ENCODE measurements at regions not wholly inside any gene's neighbourhood (a gene's known extent, or its start where the extent isn't known, plus 50 kb on each side); places are given as distances from the start of the nearest gene placed in this dataset.

GRCh38 chr12:92324849-92325500 lies 179.3 kb upstream of the BTG1 start:
- TF ChIP-seq RXRA (IDR thresholded peaks at IDR 0.05; ENCODE audit: borderline replicate concordance, low read depth) (no peak), CTCF (IDR thresholded peaks at IDR 0.05) (no peak), POLR2AphosphoS5 (IDR thresholded peaks at IDR 0.05; ENCODE audit: low read depth, low read length) (no peak), IRF3 (IDR thresholded peaks at IDR 0.05; ENCODE audit: low read depth, low read length) (no peak), EP300 (IDR thresholded peaks at IDR 0.05; ENCODE audit: borderline replicate concordance in 1 of 2, low read depth in 1 of 2, low read length in 1 of 2) (no peak), EZH2phosphoT487 (IDR thresholded peaks at IDR 0.05; ENCODE audit: borderline replicate concordance, low read depth) (no peak), NFIC (IDR thresholded peaks at IDR 0.05; ENCODE audit: borderline replicate concordance) (no peak), RAD21 (IDR thresholded peaks at IDR 0.05; ENCODE audit: low read length) (no peak), YY1 (IDR thresholded peaks at IDR 0.05; ENCODE audit: low read depth) (no peak), SMC3 (IDR thresholded peaks at IDR 0.05; ENCODE audit: low read depth, low read length) (no peak), FOXJ3 (CRISPR knock-in tag; IDR thresholded peaks at IDR 0.05) (no peak)
